Endodermal cell (in vitro differentiated cells): ENCODE measurements at regions not wholly inside any gene's neighbourhood (a gene's known extent, or its start where the extent isn't known, plus 50 kb on each side); places are given as distances from the start of the nearest gene placed in this dataset.

Source experiments
- DNase-seq: peaks from one replicate; pipeline ENCODE4 v3.0.0-alpha.2; 2017
- H3K27ac ChIP-seq: 2 replicates; pipeline ENCODE4 v1.5.1; 2013; ENCODE audit warnings: mild to moderate bottlenecking, low read depth, low read length, moderate library complexity
- H3K27me3 ChIP-seq: 2 replicates; pipeline ENCODE4 v1.6.1; 2013; ENCODE audit warnings: mild to moderate bottlenecking, low read length, moderate library complexity; ENCODE audit not compliant: insufficient read depth, control insufficient read depth, poor library complexity, severe bottlenecking
- H3K36me3 ChIP-seq: 2 replicates; pipeline ENCODE4 v1.7.0; 2013; ENCODE audit warnings: mild to moderate bottlenecking, low read length, moderate library complexity; ENCODE audit not compliant: control insufficient read depth, insufficient read depth
- H3K4me1 ChIP-seq: one replicate; pipeline ENCODE4 v1.7.0; 2013; ENCODE audit warnings: low read length; ENCODE audit not compliant: control insufficient read depth, insufficient read depth
- H3K4me3 ChIP-seq: 2 replicates; pipeline ENCODE4 v1.5.1; 2013; ENCODE audit warnings: mild to moderate bottlenecking, low read length, moderate library complexity
- H3K9ac ChIP-seq: 2 replicates; pipeline ENCODE4 v1.6.1; 2013; ENCODE audit warnings: mild to moderate bottlenecking, low read length, moderate library complexity; ENCODE audit not compliant: poor library complexity, severe bottlenecking; ENCODE audit errors: extremely low read depth
- H3K9me3 ChIP-seq: 2 replicates; pipeline ENCODE4 v1.6.1; 2013; ENCODE audit warnings: mild to moderate bottlenecking, low read length, moderate library complexity; ENCODE audit not compliant: control insufficient read depth
- H3K27ac Mint-ChIP-seq: 2 replicates; pipeline ENCODE4 v1.8.0; 2020; ENCODE audit warnings: mixed read lengths
- H3K27me3 Mint-ChIP-seq: 2 replicates; pipeline ENCODE4 v1.8.0; 2021; ENCODE audit warnings: mild to moderate bottlenecking, mixed read lengths; ENCODE audit not compliant: insufficient read depth
- H3K36me3 Mint-ChIP-seq: 2 replicates; pipeline ENCODE4 v1.8.0; 2020; ENCODE audit warnings: low read depth, mixed read lengths
- H3K4me1 Mint-ChIP-seq: 2 replicates; pipeline ENCODE4 v1.8.0; 2020; ENCODE audit warnings: mixed read lengths
- H3K4me3 Mint-ChIP-seq: 2 replicates; pipeline ENCODE4 v1.8.0; 2020; ENCODE audit warnings: mild to moderate bottlenecking, moderate library complexity, mixed read lengths
- H3K9me3 Mint-ChIP-seq: 2 replicates; pipeline ENCODE4 v1.8.0; 2020; ENCODE audit warnings: mild to moderate bottlenecking, mixed read lengths
- CTCF ChIP-seq: fragments of 200-600 bp; sonication (generic); conservative IDR thresholded peaks from 2 replicates; pipeline ENCODE4 v1.5.0; 2021; ENCODE audit warnings: antibody characterized with exemption, mild to moderate bottlenecking
- WGBS, 2 experiments: methylation state at CpG; one replicate each; pipeline versions ENCODE4 v1.1.5 to v1.1.7; 2013; ENCODE audit warnings: missing lambda C conversion rate in 2 of 2, mixed read lengths in 1 of 2; ENCODE audit not compliant: insufficient coverage in 1 of 2, insufficient read length in 1 of 2; 5-methylcytosine and 5-hydroxymethylcytosine counted together

- no peak overlapping the region for H3K4me3 ChIP-seq
- Mint-ChIP-seq H3K4me1 (peaks cover 6% of the 10 kb centered on the region), H3K4me3 (no peak overlapping the region), H3K9me3 (no peaks in the 10 kb centered on the region), H3K27me3 (no peaks in the 10 kb centered on the region), H3K36me3 (peaks cover 11% of the 10 kb centered on the region), H3K27ac (no peak overlapping the region)
- no peak overlapping the region for H3K9ac ChIP-seq
- H3K27ac ChIP-seq: no peak overlapping the region
- WGBS, 2 experiments: 82 to 86% methylated on average over 1 of the region's 1 CpG
- no peak for TF ChIP-seq CTCF
- H3K9me3 ChIP-seq: no peaks in the 10 kb centered on the region
- no peaks in the 10 kb centered on the region for H3K4me1 ChIP-seq
- no peaks in the 10 kb centered on the region for H3K27me3 ChIP-seq
- DNase-seq: no peak
- no peaks in the 10 kb centered on the region for H3K36me3 ChIP-seq
Measured at GRCh38 chr11:87924125-87924524, 251.1 kb downstream of the RAB38 start.

GRCh38 chr11:87917111-87917510 lies 258.1 kb downstream of the RAB38 start:
- no peaks in the 10 kb centered on the region for H3K9me3 ChIP-seq
- Mint-ChIP-seq H3K4me3 (no peak overlapping the region), H3K36me3 (peaks cover 6% of the 10 kb centered on the region), H3K27ac (no peak overlapping the region), H3K27me3 (no peaks in the 10 kb centered on the region), H3K4me1 (no peaks in the 10 kb centered on the region), H3K9me3 (no peaks in the 10 kb centered on the region)
- no peak for DNase-seq
- H3K9ac ChIP-seq: no peak overlapping the region
- H3K27ac ChIP-seq: no peak overlapping the region
- 91 to 92% methylated on average over 2 to 3 of the region's 3 CpGs for WGBS, 2 experiments
- peaks cover 4% of the 10 kb centered on the region for H3K27me3 ChIP-seq
- H3K4me3 ChIP-seq: no peak overlapping the region
- no peaks in the 10 kb centered on the region for H3K36me3 ChIP-seq
- TF ChIP-seq CTCF: no peak
- no peaks in the 10 kb centered on the region for H3K4me1 ChIP-seq

- no peaks in the 10 kb centered on the region for H3K9me3 ChIP-seq
- H3K4me1 ChIP-seq: no peaks in the 10 kb centered on the region
- H3K36me3 ChIP-seq: no peaks in the 10 kb centered on the region
- no peak for TF ChIP-seq CTCF
- WGBS, 2 experiments: 92 to 93% methylated on average over 2 of the region's 2 CpGs
- Mint-ChIP-seq H3K36me3 (peaks cover under 1% of the 10 kb centered on the region), H3K9me3 (no peaks in the 10 kb centered on the region), H3K4me3 (no peak overlapping the region), H3K27ac (no peak overlapping the region), H3K4me1 (peaks cover 3% of the 10 kb centered on the region), H3K27me3 (peaks cover 41% of the 10 kb centered on the region)
- no peak overlapping the region for H3K9ac ChIP-seq
- no peak overlapping the region for H3K27ac ChIP-seq
- no peak overlapping the region for H3K4me3 ChIP-seq
- peaks cover 71% of the 10 kb centered on the region for H3K27me3 ChIP-seq
- no peak for DNase-seq
Measured at GRCh38 chr11:87909178-87909577, 266.1 kb downstream of the RAB38 start.
